Right lobe of liver (tissue), 4 donors: ENCODE measurements at regions not wholly inside any gene's neighbourhood (a gene's known extent, or its start where the extent isn't known, plus 50 kb on each side); places are given as distances from the start of the nearest gene placed in this dataset.

Source experiments
- CTCF ChIP-seq, 4 donors: fragments of 200-600 bp in 3 of 4; fragments of 450-650 bp in 1 of 4; IDR thresholded peaks; one replicate each; pipeline versions ENCODE4 v1.5.1 to v1.8.0; 2016 to 2022; ENCODE audit warnings: antibody characterized with exemption in 4 of 4, mild to moderate bottlenecking in 2 of 4
- POLR2A ChIP-seq: fragments of 450-650 bp; IDR thresholded peaks from one replicate; pipeline ENCODE4 v1.6.1; 2017; ENCODE audit warnings: antibody characterized with exemption, mild to moderate bottlenecking
- donor health status: DM: no; HTN: no; CAD: no.
- donor health status: DM: no; HTN: no; CAD: no.
- donor health status: DM: no; HTN: yes; CAD: no.

GRCh38 chr22:45093609-45094008, 70.1 kb upstream of the NUP50 start:
- TF ChIP-seq CTCF (IDR thresholded peaks at IDR 0.05) (no peak), POLR2A (no peak)
